Neural cell (in vitro differentiated cells): ENCODE measurements at regions not wholly inside any gene's neighbourhood (a gene's known extent, or its start where the extent isn't known, plus 50 kb on each side); places are given as distances from the start of the nearest gene placed in this dataset.

Experiments used
- H2AFZ ChIP-seq: fragments of 200-600, 300-800 bp; sonication (generic), shearing (Covaris generic); 2 replicates; pipeline ENCODE4 v1.6.0; 2014; ENCODE audit warnings: low read depth, mild to moderate bottlenecking, antibody characterized with exemption, low read length, moderate library complexity
- H3F3A ChIP-seq: fragments of 200-600 bp; shearing (Covaris generic); 2 replicates; pipeline ENCODE4 v1.6.1; 2016; ENCODE audit warnings: mild to moderate bottlenecking, moderate library complexity, mixed read lengths, antibody characterized with exemption, low read length; ENCODE audit not compliant: insufficient read depth, poor library complexity, severe bottlenecking
- H3K27ac ChIP-seq: fragments of 200-600, 300-800 bp; sonication (generic), shearing (Covaris generic); 2 replicates; pipeline ENCODE4 v1.5.1; 2014; ENCODE audit warnings: mild to moderate bottlenecking, low read length, moderate library complexity
- H3K27me3 ChIP-seq: fragments of 300-800, 200-600 bp; sonication (generic), shearing (Covaris generic); 2 replicates; pipeline ENCODE4 v1.6.0; 2014; ENCODE audit warnings: mild to moderate bottlenecking, low read depth, low read length, moderate library complexity; ENCODE audit not compliant: insufficient read depth
- H3K36me3 ChIP-seq: fragments of 300-800, 200-600 bp; sonication (generic), shearing (Covaris generic); 2 replicates; pipeline ENCODE4 v1.5.1; 2014; ENCODE audit warnings: mild to moderate bottlenecking, antibody characterized with exemption, low read length, moderate library complexity; ENCODE audit not compliant: insufficient read depth
- H3K4me2 ChIP-seq: fragments of 300-800, 200-600 bp; sonication (generic), shearing (Covaris generic); 2 replicates; pipeline ENCODE4 v1.6.0; 2014; ENCODE audit warnings: mild to moderate bottlenecking, low read length
- H3K4me3 ChIP-seq: fragments of 300-800, 200-600 bp; sonication (generic), shearing (Covaris generic); 2 replicates; pipeline ENCODE4 v1.5.1; 2014; ENCODE audit warnings: mild to moderate bottlenecking, low read length, moderate library complexity
- H3K79me2 ChIP-seq: fragments of 200-600 bp; shearing (Covaris generic); replicated peaks from 2 replicates; pipeline ENCODE4 v1.6.0; 2014; ENCODE audit warnings: mild to moderate bottlenecking, low read length, moderate library complexity; ENCODE audit not compliant: insufficient read depth
- H3K9ac ChIP-seq: fragments of 300-800, 200-600 bp; sonication (generic), shearing (Covaris generic); 2 replicates; pipeline ENCODE4 v1.6.1; 2016; ENCODE audit warnings: mild to moderate bottlenecking, low read length, mixed read lengths
- H3K9me2 ChIP-seq: fragments of 200-600 bp; shearing (Covaris generic); 2 replicates; pipeline ENCODE4 v1.6.1; 2016; ENCODE audit warnings: mild to moderate bottlenecking, low read length, mixed read lengths; ENCODE audit not compliant: insufficient read depth
- H3K9me3 ChIP-seq: fragments of 200-600, 300-800 bp; sonication (generic), shearing (Covaris generic); 2 replicates; pipeline ENCODE4 v1.6.1; 2016; ENCODE audit warnings: mild to moderate bottlenecking, mixed run types, low read length, moderate library complexity, mixed read lengths
- H4K20me1 ChIP-seq: fragments of 200-600 bp; shearing (Covaris generic); 2 replicates; pipeline ENCODE4 v1.6.1; 2016; ENCODE audit warnings: mild to moderate bottlenecking, mixed run types; ENCODE audit not compliant: insufficient read depth
- CTCF ChIP-seq: fragments of 450-650 bp; IDR thresholded peaks from 2 replicates; pipeline ENCODE4 v1.5.1; 2014; ENCODE audit warnings: antibody characterized with exemption, mild to moderate bottlenecking, moderate library complexity; ENCODE audit not compliant: poor library complexity, severe bottlenecking
- EP300 ChIP-seq: fragments of 450-650 bp; conservative IDR thresholded peaks from 2 replicates; pipeline ENCODE4 v1.6.1; 2014; ENCODE audit warnings: antibody characterized with exemption, mild to moderate bottlenecking, moderate library complexity; ENCODE audit not compliant: poor library complexity, severe bottlenecking
- EZH2 ChIP-seq: fragments of 200-600, 300-800 bp; shearing (Covaris generic), sonication (generic); IDR thresholded peaks from 2 replicates; pipeline ENCODE4 v1.6.1; 2014; ENCODE audit warnings: antibody characterized with exemption, low read length, borderline replicate concordance, mild to moderate bottlenecking; ENCODE audit not compliant: insufficient read depth, poor library complexity, severe bottlenecking
- MXI1 ChIP-seq: fragments of 450-650 bp; conservative IDR thresholded peaks from 2 replicates; pipeline ENCODE4 v1.6.1; 2014; ENCODE audit warnings: antibody characterized with exemption, mild to moderate bottlenecking; ENCODE audit not compliant: poor library complexity, severe bottlenecking
- POLR2AphosphoS5 ChIP-seq: IDR thresholded peaks from 2 replicates; pipeline ENCODE4 v1.6.1; 2012
- RAD21 ChIP-seq: fragments of 450-650 bp; conservative IDR thresholded peaks from 2 replicates; pipeline ENCODE4 v1.6.1; 2014; ENCODE audit warnings: antibody characterized with exemption, mild to moderate bottlenecking, moderate library complexity
- REST ChIP-seq: IDR thresholded peaks from 2 replicates; pipeline ENCODE4 v1.6.1; 2012; ENCODE audit warnings: borderline replicate concordance
- SMC3 ChIP-seq: fragments of 450-650 bp; conservative IDR thresholded peaks from 2 replicates; pipeline ENCODE4 v1.6.1; 2014; ENCODE audit warnings: antibody characterized with exemption, mild to moderate bottlenecking, moderate library complexity; ENCODE audit not compliant: poor library complexity
- TAF1 ChIP-seq: IDR thresholded peaks from 2 replicates; pipeline ENCODE4 v1.6.1; 2012; ENCODE audit warnings: low read depth

- Histone ChIP-seq H3K36me3 (no peaks in the 10 kb centered on the region), H4K20me1 (no peaks in the 10 kb centered on the region), H3K27ac (no peak overlapping the region), H3K4me2 (no peak overlapping the region), H3K9me3 (peaks cover 11% of the 10 kb centered on the region), H3F3A (no peaks in the 10 kb centered on the region), H2AFZ (no peak overlapping the region), H3K9ac (no peak overlapping the region), H3K9me2 (no peaks in the 10 kb centered on the region), H3K4me3 (no peak overlapping the region), H3K27me3 (no peaks in the 10 kb centered on the region), H3K79me2 (no peaks in the 10 kb centered on the region)
- TF ChIP-seq POLR2AphosphoS5 (no peak), REST (no peak), CTCF (no peak), EP300 (no peak), EZH2 (no peak), MXI1 (no peak), SMC3 (no peak), TAF1 (no peak), RAD21 (no peak)
These were observed 1261.7 kb downstream of the BRD1 start for GRCh38 chr22:48565901-48566501.

GRCh38 chr22:48564995-48565394 is 1262.7 kb downstream of the BRD1 start:
- Histone ChIP-seq H3K9me2 (no peaks in the 10 kb centered on the region), H3K4me3 (no peak overlapping the region), H3K36me3 (no peaks in the 10 kb centered on the region), H3K4me2 (no peak overlapping the region), H3K9me3 (peaks cover 3% of the 10 kb centered on the region), H3F3A (no peaks in the 10 kb centered on the region), H4K20me1 (no peaks in the 10 kb centered on the region), H3K9ac (no peak overlapping the region), H2AFZ (no peak overlapping the region), H3K27ac (no peak overlapping the region), H3K27me3 (no peaks in the 10 kb centered on the region), H3K79me2 (no peaks in the 10 kb centered on the region)
- TF ChIP-seq CTCF, result no peak
- TF ChIP-seq TAF1, result no peak
- no peak for TF ChIP-seq REST
- TF ChIP-seq EP300, result no peak
- TF ChIP-seq MXI1, result no peak
- TF ChIP-seq SMC3, result no peak
- no peak for TF ChIP-seq EZH2
- TF ChIP-seq RAD21, result no peak
- TF ChIP-seq POLR2AphosphoS5, result no peak
